Parathyroid adenoma (tissue), 2 donors: ENCODE measurements at regions not wholly inside any gene's neighbourhood (a gene's known extent, or its start where the extent isn't known, plus 50 kb on each side); places are given as distances from the start of the nearest gene placed in this dataset.

Source experiments
- H2AFZ ChIP-seq: fragments of 300-600 bp; sonication (generic); one replicate; pipeline ENCODE4 v1.7.0; 2017; ENCODE audit warnings: antibody characterized with exemption, mild to moderate bottlenecking
- H3K27ac ChIP-seq: fragments of 300-600 bp; sonication (generic); one replicate; pipeline ENCODE4 v1.7.0; 2017
- H3K27me3 ChIP-seq: fragments of 300-600 bp; sonication (generic); one replicate; pipeline ENCODE4 v1.7.0; 2017; ENCODE audit warnings: low read length; ENCODE audit not compliant: control insufficient read depth, insufficient read depth
- H3K36me3 ChIP-seq: fragments of 300-600 bp; sonication (generic); one replicate; pipeline ENCODE4 v1.7.0; 2017; ENCODE audit warnings: low read length; ENCODE audit not compliant: control insufficient read depth, insufficient read depth
- H3K4me1 ChIP-seq: fragments of 300-600 bp; sonication (generic); one replicate; pipeline ENCODE4 v1.7.0; 2017; ENCODE audit warnings: control low read depth
- H3K4me2 ChIP-seq: fragments of 300-600 bp; sonication (generic); one replicate; pipeline ENCODE4 v1.7.0; 2017; ENCODE audit warnings: low read length
- H3K4me3 ChIP-seq: fragments of 300-600 bp; sonication (generic); one replicate; pipeline ENCODE4 v1.7.0; 2017; ENCODE audit warnings: low read depth, low read length
- H3K79me2 ChIP-seq: fragments of 300-600 bp; sonication (generic); one replicate; pipeline ENCODE4 v1.7.0; 2017; ENCODE audit warnings: control low read depth
- H3K9ac ChIP-seq: fragments of 300-600 bp; sonication (generic); one replicate; pipeline ENCODE4 v1.7.0; 2017; ENCODE audit warnings: mild to moderate bottlenecking
- H3K9me3 ChIP-seq: fragments of 300-600 bp; sonication (generic); one replicate; pipeline ENCODE4 v1.7.0; 2017; ENCODE audit warnings: low read length; ENCODE audit not compliant: control insufficient read depth
- CTCF ChIP-seq: fragments of 300-600 bp; sonication (generic); IDR thresholded peaks from one replicate; pipeline ENCODE4 v1.7.0; 2017; ENCODE audit warnings: antibody characterized with exemption, mild to moderate bottlenecking
- donor health status: primary hyperparathyroidism.

GRCh38 chr9:90107726-90108655, 503.2 kb downstream of the GADD45G start:
- TF ChIP-seq CTCF = no peak
- Histone ChIP-seq H3K4me3 (no peak overlapping the region), H3K9me3 (no peaks in the 10 kb centered on the region), H3K36me3 (no peaks in the 10 kb centered on the region), H3K27ac (no peak overlapping the region), H2AFZ (no peak overlapping the region), H3K79me2 (no peaks in the 10 kb centered on the region), H3K4me1 (no peaks in the 10 kb centered on the region), H3K9ac (no peak overlapping the region), H3K4me2 (no peak overlapping the region), H3K27me3 (no peaks in the 10 kb centered on the region)

DNA sequence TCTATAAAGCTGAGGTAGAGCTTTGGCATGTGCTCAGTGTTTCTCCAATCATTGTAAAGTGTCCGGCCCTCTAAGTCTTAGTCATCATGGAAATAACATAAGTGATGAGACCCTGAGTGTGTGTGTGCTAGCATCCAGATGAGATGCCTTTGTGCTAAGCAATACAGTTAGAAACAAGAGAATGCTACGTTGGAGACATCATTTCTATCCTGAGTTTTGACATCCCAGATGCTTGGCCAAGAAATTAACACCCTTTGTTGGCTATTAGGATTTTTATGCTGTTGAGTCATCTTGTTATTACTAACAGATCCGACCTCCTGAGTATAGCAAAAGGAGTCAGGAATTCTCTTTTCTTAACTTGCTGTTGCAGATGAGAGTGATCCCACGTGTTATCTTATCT, 508.0 kb downstream of the GADD45G start:
- Histone ChIP-seq H3K9me3 (no peaks in the 10 kb centered on the region), H3K36me3 (no peaks in the 10 kb centered on the region), H3K4me3 (no peak overlapping the region), H2AFZ (no peak overlapping the region), H3K27me3 (no peaks in the 10 kb centered on the region), H3K79me2 (no peaks in the 10 kb centered on the region), H3K4me1 (no peaks in the 10 kb centered on the region), H3K27ac (no peak overlapping the region), H3K4me2 (no peak overlapping the region), H3K9ac (no peak overlapping the region)
- no peak for TF ChIP-seq CTCF

- Histone ChIP-seq H3K36me3 (no peaks in the 10 kb centered on the region), H2AFZ (no peak overlapping the region), H3K9me3 (no peaks in the 10 kb centered on the region), H3K27me3 (no peaks in the 10 kb centered on the region), H3K79me2 (no peaks in the 10 kb centered on the region), H3K4me1 (no peaks in the 10 kb centered on the region), H3K4me3 (no peak overlapping the region), H3K9ac (no peak overlapping the region), H3K27ac (no peak overlapping the region), H3K4me2 (no peak overlapping the region)
- no peak for TF ChIP-seq CTCF
Measured at GRCh38 chr9:90114641-90115425, 510.0 kb downstream of the GADD45G start.

DNA sequence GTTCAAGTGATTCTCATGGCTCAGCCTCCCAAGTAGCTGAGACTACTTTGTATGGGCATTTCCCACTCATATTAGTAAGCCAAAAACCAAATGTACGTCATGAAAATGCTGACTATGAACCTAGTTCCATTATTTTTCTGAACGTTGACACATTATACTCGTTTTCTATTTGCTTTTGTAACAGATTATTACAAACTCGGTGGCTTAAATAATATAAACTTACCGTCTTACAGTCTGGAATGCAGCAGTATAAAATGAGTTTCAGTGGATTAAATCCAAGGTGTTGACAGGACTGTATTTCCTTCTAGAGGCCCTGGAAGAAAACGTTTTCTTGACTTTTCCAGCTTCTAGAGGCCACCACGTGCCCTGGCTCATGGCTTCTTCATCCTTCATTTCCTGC, 517.0 kb downstream of the GADD45G start:
- H3K36me3 ChIP-seq = no peaks in the 10 kb centered on the region
- H2AFZ ChIP-seq = no peak overlapping the region
- H3K27ac ChIP-seq = no peak overlapping the region
- H3K4me3 ChIP-seq = no peak overlapping the region
- no peaks in the 10 kb centered on the region for H3K27me3 ChIP-seq
- no peak overlapping the region for H3K4me2 ChIP-seq
- H3K4me1 ChIP-seq = no peaks in the 10 kb centered on the region
- no peak for TF ChIP-seq CTCF
- H3K9ac ChIP-seq = no peak overlapping the region
- H3K9me3 ChIP-seq = no peaks in the 10 kb centered on the region
- no peaks in the 10 kb centered on the region for H3K79me2 ChIP-seq
